Mucosa of descending colon (tissue), 3 donors: ENCODE measurements at regions not wholly inside any gene's neighbourhood (a gene's known extent, or its start where the extent isn't known, plus 50 kb on each side); places are given as distances from the start of the nearest gene placed in this dataset.

ENCODE experiments used
- ATAC-seq: fragments of 200-7000 bp; cut with Tn5 transposase; one replicate; pipeline ENCODE4 v1.9.1; 2020; ENCODE audit warnings: mild to moderate bottlenecking, moderate library complexity
- DNase-seq, 3 donors: peaks; one replicate each; pipeline ENCODE4 v3.0.0-alpha.2; 2020
- H3K36me3 ChIP-seq: fragments of 200-600 bp; one replicate; pipeline ENCODE4 v1.8.0; 2021; ENCODE audit warnings: low read depth, mild to moderate bottlenecking
- H3K4me1 ChIP-seq: fragments of 200-600 bp; one replicate; pipeline ENCODE4 v1.8.0; 2021; ENCODE audit warnings: low read depth, mild to moderate bottlenecking
- H3K4me3 ChIP-seq: fragments of 200-600 bp; one replicate; pipeline ENCODE4 v1.8.0; 2021; ENCODE audit warnings: mild to moderate bottlenecking
- H3K9me3 ChIP-seq: fragments of 200-600 bp; one replicate; pipeline ENCODE4 v1.8.0; 2021; ENCODE audit warnings: mild to moderate bottlenecking
- CTCF ChIP-seq: fragments of 200-600 bp; IDR thresholded peaks from one replicate; pipeline ENCODE4 v1.8.0; 2022; ENCODE audit warnings: antibody characterized with exemption, mild to moderate bottlenecking
- intact Hi-C, 2 donors: fragments of 100-400 bp; cut with DNase I in 1 of 2; cut with micrococcal nuclease in 1 of 2; formaldehyde crosslinking; loops; one replicate each; pipeline versions ENCODE4 v1.11.0 to v1.11.1; 2022; cut with DNase I, micrococcal nuclease
- donor health status: DM: no; HTN: no; CAD: no; lungs with moderate emphysema.
- donor health status: DM: no; HTN: no; CAD: no.
- donor health status: DM: no; HTN: yes; CAD: no.

GRCh38 chr14:71720978-71721624 is 211.1 kb upstream of the RGS6 start:
- peak in 1 of 3 donors; percentile 65 for DNase-seq
- no peak for TF ChIP-seq CTCF
- Histone ChIP-seq H3K9me3 (no peaks in the 10 kb centered on the region), H3K4me1 (no peaks in the 10 kb centered on the region), H3K36me3 (no peaks in the 10 kb centered on the region), H3K4me3 (no peak overlapping the region)
- peak; percentile 75 for ATAC-seq
- intact Hi-C loops = no loop called here

DNA sequence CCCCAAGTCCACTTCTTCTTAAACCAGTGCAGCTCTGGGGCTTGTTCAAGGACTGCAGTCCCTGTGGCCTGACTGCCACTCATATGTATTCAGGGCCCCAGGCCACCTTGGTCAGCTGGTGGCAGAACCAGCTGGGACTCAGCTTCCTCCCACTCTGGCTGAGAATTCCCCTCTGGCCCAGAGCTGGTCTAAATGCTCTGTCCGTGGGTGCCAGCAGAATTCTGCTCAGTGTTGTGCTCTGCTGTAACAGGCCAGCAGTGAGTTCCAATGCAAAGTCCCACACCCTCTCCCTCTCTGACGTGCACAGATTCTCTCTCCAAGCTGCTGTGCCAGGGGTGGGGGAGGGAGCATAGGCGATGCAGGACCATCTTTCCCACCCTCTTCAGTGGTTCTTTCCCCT is 210.4 kb upstream of the RGS6 start:
- no peaks in the 10 kb centered on the region for H3K4me1 ChIP-seq
- DNase-seq = no peak
- intact Hi-C loops = no loop called here
- H3K4me3 ChIP-seq = no peak overlapping the region
- no peaks in the 10 kb centered on the region for H3K36me3 ChIP-seq
- H3K9me3 ChIP-seq = no peaks in the 10 kb centered on the region
- no peak for TF ChIP-seq CTCF
- no peak for ATAC-seq

DNA sequence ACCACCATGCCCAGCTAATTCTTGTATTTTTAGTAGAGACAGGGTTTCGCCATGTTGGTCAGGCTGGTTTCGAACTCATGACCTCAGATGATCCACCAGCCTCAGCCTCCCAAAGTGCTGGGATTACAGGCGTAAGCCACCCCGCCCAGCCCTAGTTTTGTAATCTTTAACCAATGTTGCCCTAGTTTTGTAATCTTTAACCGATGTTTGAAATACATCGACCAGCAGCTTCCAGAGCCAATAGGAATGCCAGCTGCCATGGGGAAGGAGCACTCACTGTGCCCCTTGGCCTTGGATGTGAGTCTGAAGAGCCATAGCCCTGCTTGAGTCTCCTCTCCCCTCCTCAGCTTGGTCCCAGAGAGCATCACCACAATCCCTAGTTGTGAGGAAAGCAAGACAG is 209.3 kb upstream of the RGS6 start:
- peak in 1 of 3 donors; percentile 5 for DNase-seq
- H3K36me3 ChIP-seq = no peaks in the 10 kb centered on the region
- no peak for TF ChIP-seq CTCF
- intact Hi-C loops = no loop called here
- H3K4me1 ChIP-seq = no peaks in the 10 kb centered on the region
- ATAC-seq = peak; percentile 22
- H3K9me3 ChIP-seq = no peaks in the 10 kb centered on the region
- no peak overlapping the region for H3K4me3 ChIP-seq

DNA sequence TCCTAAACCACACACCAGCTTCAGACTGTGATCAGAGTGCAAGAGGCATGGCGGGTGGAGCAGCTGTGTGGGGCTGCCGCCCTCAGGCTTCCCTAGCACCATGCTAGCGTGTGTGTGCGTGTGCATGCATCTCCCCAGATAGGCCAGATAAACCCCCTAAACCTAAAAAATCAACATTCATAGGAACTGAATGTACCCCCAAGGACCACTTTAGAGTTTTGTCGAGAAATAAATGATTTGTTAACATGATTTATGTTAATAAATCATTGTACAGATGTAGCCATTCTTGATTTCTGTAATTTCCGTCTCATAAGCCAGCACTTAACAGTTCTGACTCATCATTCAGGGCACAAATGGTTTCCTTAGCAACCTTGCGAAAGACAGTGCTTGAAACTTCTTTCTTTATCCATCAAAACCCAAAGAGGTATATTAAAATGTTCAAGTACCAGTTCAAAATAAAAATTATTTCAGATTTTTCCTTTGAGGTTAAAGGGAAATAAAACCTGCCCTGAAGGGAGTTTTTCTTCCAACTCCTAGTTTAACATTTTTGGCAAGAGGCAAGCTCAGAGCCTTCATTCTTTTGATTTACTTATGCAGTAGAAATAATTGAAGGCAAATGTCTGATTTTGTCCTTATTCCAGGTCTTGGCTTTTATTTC is 206.2 kb upstream of the RGS6 start:
- intact Hi-C loops = no loop called here
- ATAC-seq (no peak), DNase-seq (no peak)
- Histone ChIP-seq H3K4me3 (no peak overlapping the region), H3K4me1 (no peaks in the 10 kb centered on the region), H3K36me3 (no peaks in the 10 kb centered on the region), H3K9me3 (no peaks in the 10 kb centered on the region)
- no peak for TF ChIP-seq CTCF

DNA sequence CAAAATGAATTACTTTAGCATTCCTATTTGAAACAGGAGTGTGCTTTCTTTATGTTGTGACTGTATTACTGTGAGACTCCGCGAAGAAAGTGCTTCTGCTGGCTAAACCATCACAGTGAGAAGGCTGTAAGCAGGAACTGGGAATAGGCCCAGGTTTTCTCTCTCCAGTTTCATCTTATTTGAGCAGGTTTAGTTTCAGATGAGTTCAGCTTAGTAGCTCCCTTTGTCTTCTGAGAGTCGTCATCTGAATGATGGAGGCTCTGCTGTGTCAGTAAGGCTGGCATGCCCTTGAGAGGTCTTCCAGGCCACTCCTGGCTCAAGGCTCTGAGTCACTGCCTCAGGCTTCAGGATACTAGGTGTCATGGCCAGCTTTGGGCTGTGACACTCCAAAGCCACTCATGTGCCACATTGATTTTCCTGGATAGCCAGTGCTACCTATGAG is 205.6 kb upstream of the RGS6 start:
- intact Hi-C loops = no loop called here
- H3K9me3 ChIP-seq = no peaks in the 10 kb centered on the region
- ATAC-seq (no peak), DNase-seq (no peak)
- no peak for TF ChIP-seq CTCF
- H3K4me1 ChIP-seq = no peaks in the 10 kb centered on the region
- H3K36me3 ChIP-seq = no peaks in the 10 kb centered on the region
- no peak overlapping the region for H3K4me3 ChIP-seq
